GM18861 (cell line): ENCODE measurements at regions not wholly inside any gene's neighbourhood (a gene's known extent, or its start where the extent isn't known, plus 50 kb on each side); places are given as distances from the start of the nearest gene placed in this dataset.
A peak's percentile ranks its signal among the peaks of the same experiment; 100 is the strongest.
"Not testable (repeated sequence)": the region's sequence is repeated elsewhere in the genome, so short reads cannot be mapped to it uniquely, and the experiment has no call there.

ENCODE experiments used
- ATAC-seq: cut with Tn5 transposase; IDR thresholded peaks from one replicate; pipeline ENCODE4 v1.9.1; 2021; ENCODE audit not compliant: unreplicated experiment

GRCh38 chr6:27183060-27183832 lies 64.3 kb upstream of the PRSS16 start:
- ATAC-seq = no peak

DNA sequence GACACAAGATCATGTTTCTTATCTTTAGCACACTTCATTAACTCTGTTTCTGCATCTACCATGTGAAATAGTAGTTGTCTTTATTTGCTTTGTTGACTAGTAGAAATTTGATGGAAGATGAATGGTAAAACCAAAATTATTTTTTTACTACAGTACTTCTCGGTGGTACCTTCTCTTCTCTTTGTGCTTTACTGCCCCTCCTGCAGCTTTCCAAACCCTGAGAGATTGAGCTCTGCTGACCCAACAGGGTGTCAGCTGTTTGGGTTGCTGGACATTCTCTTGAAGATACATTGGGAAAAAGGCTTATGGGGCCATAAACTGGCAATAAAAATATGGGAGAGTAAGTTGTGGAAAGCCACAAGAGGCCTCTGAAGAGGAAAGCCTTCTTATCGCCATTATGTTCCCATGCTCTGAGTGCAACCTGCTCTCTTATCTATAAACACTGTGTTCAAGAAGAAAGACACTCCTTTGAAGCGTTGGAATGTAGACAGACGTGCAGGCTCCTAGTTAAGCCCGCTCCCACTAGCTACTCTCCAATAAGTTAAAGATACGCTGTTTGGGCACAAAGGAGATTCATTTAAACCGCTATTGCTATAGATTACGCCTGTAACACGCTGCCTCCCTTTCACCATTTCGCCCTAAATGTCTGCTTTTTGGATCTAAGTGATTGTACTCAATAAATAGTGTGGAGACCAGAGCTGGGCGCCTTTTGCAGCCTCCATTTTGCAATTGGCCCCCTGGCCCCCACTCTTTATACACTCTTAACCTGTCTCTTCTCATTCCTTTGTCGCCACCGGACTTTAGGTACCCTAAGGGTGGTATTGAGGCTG lies 60.1 kb upstream of the PRSS16 start:
- no peak for ATAC-seq

DNA sequence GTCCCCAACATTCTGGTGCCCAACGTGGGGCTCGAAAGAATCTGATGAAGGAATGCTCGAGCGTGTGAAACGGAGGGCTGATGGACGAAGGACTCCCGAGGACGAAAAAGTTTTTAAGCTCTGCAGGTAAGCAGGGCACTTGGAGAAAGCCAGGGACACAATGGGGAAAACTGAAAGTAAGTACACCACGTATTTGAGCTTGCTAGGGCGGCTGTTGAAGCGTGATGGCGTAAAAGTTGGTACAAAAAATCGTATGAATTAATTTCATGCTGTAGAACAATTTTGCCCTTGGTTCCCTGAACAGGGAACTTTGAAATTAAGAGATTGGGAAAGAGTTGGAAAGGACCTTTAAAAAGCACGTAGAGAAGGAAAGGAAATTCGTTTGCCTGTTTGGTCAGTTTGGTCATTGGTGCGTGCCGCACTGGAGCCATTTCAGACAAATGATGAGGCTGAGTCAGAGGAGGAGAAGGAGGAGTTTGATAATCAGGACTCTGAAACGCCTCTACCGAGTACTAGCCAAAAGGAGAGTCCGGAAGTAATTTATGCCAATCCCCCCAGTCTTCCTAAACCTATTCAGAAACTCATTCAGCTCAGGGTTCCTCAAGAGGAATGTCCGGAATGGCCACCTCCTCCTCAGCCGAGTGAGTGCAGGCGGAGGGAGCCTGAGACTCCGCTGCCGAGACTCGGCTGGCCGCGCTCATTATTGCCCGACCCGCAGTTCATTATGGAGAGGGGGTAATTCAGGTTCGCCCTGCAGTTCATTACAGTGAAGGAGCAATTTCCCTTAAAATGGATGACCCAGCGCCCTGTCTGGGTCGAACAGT lies 59.2 kb upstream of the PRSS16 start:
- peak; percentile 58 for ATAC-seq

DNA sequence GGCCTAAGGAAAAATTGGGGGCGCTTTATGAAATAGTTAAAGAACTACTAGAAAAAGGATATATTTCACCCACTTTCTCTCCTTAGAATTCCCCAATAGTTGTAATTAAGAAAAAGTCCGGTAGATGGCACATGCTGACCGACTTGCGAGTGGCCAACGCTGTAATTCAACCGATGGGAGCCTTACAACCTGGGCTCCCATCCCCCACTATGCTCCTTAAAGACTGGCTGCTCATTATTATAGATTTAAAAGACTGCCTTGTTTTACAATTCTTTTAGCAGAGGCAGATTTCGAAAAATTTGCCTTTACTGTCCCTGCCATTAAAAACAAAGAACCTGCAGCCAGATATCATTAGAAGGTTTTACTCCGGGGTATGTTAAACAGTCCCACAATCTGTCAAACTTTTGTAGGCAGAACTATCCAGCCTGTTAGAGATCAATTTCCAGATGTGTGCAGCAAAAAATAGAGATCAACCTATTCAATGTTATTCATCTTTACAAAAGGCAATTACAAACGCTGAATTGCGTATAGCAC lies 58.5 kb upstream of the PRSS16 start:
- ATAC-seq = peak; percentile 65

- no peak for ATAC-seq
Measured at GRCh38 chr6:27190126-27190525, 57.4 kb upstream of the PRSS16 start.

DNA sequence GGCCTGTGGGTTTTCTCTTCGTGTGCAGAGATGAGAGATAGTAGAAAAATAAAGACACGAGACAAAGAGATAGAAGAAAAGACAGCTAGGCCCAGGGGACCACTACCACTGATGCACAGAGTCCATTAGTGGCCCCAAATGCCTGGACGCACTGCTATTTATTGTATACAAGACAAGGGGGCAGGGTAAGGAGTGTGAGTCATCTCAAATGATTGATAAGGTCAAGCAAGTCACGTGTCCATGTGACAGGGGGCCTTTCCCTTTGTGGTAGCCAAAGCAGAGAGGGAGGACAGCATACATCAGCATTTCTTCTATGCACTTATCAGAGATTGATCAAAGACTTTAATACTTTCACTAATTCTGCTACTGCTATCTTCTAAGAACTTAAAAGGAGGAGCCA lies 53.0 kb upstream of the PRSS16 start:
- ATAC-seq = not testable (repeated sequence)

GRCh38 chr6:27195547-27195946 lies 52.0 kb upstream of the PRSS16 start:
- not testable (repeated sequence) for ATAC-seq
